T47D (cell line): ENCODE measurements at regions not wholly inside any gene's neighbourhood (a gene's known extent, or its start where the extent isn't known, plus 50 kb on each side); places are given as distances from the start of the nearest gene placed in this dataset.

Experiments
- DNase-seq, 2 experiments: peaks; one replicate each; pipeline versions ENCODE4 v3.0.0 to v3.0.0-alpha.2; 2011 to 2012; ENCODE audit warnings: low read depth in 1 of 2, low spot score in 1 of 2
- JUND ChIP-seq: IDR thresholded peaks from 2 replicates; pipeline ENCODE4 v1.6.1; 2012; ENCODE audit warnings: low read depth
- in situ Hi-C: cut with HindIII; loops from 2 replicates; pipeline ENCODE4 v1.10.0; 2016; ENCODE audit warnings: low sequenced_read_pairs, low pct_unique_long_range_greater_than_20kb

GRCh38 chr20:24389686-24390085, 79.7 kb upstream of the SYNDIG1 start:
- TF ChIP-seq JUND: no peak
- in situ Hi-C loops: no loop called here
- no peak for DNase-seq

DNA sequence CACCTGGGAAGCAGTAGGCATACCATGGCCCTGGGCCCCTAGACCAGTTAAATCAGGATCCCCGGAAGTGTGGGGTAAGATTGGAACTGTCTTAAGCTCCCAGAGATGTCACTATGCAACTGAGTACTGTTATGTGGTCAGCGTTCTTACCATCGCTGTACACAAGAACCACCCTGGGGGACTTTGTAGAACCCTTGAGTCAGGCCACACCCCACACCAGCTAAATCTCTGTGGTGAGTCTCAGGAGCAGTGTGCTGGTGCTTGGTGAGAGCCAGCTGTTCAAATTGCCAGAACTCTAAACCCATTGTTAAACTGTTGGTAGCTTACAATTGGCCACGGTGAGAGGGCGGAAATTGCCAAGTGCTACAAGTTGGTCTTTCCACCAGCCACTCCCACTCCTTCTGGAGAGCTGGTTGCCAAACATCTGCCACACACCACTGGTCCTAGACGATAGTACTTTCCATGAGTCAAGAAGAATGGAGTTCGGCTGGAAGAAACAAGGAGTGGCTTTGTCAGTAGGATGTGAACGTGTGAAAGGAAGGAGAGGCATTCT, 80.5 kb upstream of the SYNDIG1 start:
- no peak for TF ChIP-seq JUND
- no peak for DNase-seq
- in situ Hi-C loops: no loop called here

GRCh38 chr20:24385547-24385946, 83.9 kb upstream of the SYNDIG1 start:
- no peak for TF ChIP-seq JUND
- in situ Hi-C loops: no loop called here

GRCh38 chr20:24384865-24385264, 84.6 kb upstream of the SYNDIG1 start:
- in situ Hi-C loops: no loop called here
- no peak for TF ChIP-seq JUND
- no peak for DNase-seq

More at GRCh38 chr20:24385547-24385946, 83.9 kb upstream of the SYNDIG1 start:
- DNase-seq: no peak

- no peak for DNase-seq
- no peak for TF ChIP-seq JUND
- in situ Hi-C loops: no loop called here
These were observed 86.7 kb upstream of the SYNDIG1 start for GRCh38 chr20:24382743-24383142.

GRCh38 chr20:24382331-24382730, 87.1 kb upstream of the SYNDIG1 start:
- DNase-seq: no peak
- no peak for TF ChIP-seq JUND
- in situ Hi-C loops: no loop called here

DNA sequence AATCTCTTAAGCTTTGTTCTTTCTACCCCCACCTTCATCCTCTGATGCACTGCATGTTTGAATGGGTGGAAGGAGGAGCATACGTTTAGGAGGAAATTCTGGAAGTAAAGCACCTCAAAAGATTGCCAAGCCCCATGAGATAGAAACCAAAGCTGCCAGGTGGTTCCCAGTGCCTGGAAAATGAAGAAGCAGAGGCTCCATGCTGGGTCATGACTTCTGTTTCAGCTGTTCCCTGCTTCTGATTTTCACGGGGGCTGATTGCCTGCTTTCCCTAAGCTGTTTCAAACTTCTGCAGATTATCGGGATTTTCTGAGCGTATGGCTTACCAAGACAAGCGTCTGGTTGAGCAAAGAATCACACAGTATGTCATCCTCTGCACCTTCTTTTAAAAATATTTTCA, 87.5 kb upstream of the SYNDIG1 start:
- in situ Hi-C loops: no loop called here
- no peak for DNase-seq

GRCh38 chr20:24379484-24379927, 89.9 kb upstream of the SYNDIG1 start:
- no peak for DNase-seq
- in situ Hi-C loops: no loop called here

More for the DNA sequence above, 87.5 kb upstream of the SYNDIG1 start:
- TF ChIP-seq JUND: no peak

DNA sequence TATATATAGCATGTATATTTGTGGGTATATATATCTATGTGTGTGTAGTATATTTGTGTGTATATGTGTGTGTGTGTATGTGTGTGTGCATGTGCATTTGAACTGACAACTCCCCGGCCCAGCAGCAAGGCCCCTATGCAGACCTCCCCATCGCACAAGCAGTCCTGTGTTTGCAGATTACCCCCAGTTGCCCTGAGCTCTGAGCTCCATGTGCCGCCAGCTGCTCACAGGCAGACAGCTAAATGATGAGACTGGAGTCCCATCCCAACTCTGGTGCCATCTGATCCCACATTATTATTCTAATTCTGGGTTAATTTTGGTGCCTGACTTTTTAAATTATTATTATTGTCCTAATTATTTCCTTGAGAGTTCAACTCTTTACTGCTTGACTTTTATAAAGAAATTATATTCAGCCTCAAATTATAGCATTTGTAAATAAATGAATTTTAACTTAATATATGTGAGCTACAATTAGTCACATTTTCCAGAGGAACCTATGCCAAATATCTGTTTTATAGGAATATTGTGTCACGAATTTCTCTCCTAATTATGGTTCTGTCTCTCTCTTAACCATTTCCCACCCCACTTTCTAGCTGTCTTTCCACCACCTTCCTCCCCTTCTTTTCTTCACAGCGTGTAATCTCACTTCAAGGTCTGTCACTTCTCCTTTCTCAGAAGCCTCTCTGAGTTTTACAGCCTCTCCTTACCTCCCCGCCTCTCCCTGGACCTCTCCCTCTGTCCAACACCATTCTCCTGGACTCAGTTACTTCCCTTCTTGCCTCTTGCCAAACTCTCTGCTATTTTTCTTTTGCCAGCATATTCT, 90.6 kb upstream of the SYNDIG1 start:
- in situ Hi-C loops: no loop called here
- no peak for TF ChIP-seq JUND
- no peak for DNase-seq

More at GRCh38 chr20:24379484-24379927, 89.9 kb upstream of the SYNDIG1 start:
- no peak for TF ChIP-seq JUND

- DNase-seq: no peak
- TF ChIP-seq JUND: no peak
- in situ Hi-C loops: no loop called here
These were observed 92.9 kb upstream of the SYNDIG1 start for GRCh38 chr20:24376311-24377099.

GRCh38 chr20:24373372-24373771, 96.1 kb upstream of the SYNDIG1 start:
- no peak for DNase-seq
- TF ChIP-seq JUND: no peak
- in situ Hi-C loops: no loop called here

- in situ Hi-C loops: no loop called here
- TF ChIP-seq JUND: no peak
- no peak for DNase-seq
These were observed 98.3 kb upstream of the SYNDIG1 start for GRCh38 chr20:24370911-24371695.
